Islet precursor cell (in vitro differentiated cells): ENCODE measurements at regions not wholly inside any gene's neighbourhood (a gene's known extent, or its start where the extent isn't known, plus 50 kb on each side); places are given as distances from the start of the nearest gene placed in this dataset.
A peak's percentile ranks its signal among the peaks of the same experiment; 100 is the strongest.
"Not testable (repeated sequence)": the region's sequence is repeated elsewhere in the genome, so short reads cannot be mapped to it uniquely, and the experiment has no call there.

Experiments
- DNase-seq: peaks from one replicate; pipeline ENCODE4 v3.0.0-alpha.2; 2018

DNA sequence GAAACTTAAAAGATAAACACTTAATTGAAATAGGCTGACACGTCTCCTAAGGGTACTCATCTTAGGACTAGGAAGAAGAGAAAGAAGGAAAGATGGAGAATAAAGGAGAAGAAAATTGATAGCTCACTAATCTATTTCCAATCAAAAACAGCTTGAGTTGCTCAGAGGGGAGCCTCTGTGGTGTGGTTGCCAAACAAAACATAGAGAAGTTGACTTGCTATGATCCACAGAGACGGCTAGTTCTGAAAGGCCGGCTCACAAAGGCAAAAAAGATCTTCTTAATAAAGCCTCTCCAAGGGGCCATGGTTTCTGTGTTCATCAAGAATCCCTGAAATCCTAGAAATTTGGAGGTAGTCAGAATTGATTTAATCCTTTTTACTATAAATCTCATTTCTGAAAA is 644.1 kb downstream of the LMO4 start:
- no peak for DNase-seq

- DNase-seq, result no peak
Measured at GRCh38 chr1:87973896-87974295, 645.2 kb downstream of the LMO4 start.

DNA sequence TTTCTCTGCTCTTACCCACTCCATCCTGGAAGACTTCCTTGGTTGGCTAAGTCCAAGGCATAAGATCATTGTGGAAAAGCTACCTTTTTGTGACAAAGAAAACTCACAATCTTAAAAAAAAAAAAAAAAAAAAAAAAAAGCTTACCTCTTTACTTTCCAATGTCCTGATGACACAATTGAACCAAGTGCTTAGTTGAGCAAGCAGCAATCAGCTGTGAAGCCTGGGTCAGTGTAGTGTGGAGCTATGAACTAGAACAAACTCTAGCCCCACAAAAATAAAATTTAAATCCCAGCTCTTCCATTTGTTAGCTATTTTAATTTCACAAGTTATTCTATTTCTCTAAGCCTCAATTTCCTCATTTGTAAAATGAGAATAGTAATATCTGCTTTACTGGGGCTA is 647.6 kb downstream of the LMO4 start:
- no peak for DNase-seq

GRCh38 chr1:87977145-87977544 is 648.5 kb downstream of the LMO4 start:
- DNase-seq, result peak; percentile 88

- no peak for DNase-seq
Measured at GRCh38 chr1:87979079-87979478, 650.4 kb downstream of the LMO4 start.

GRCh38 chr1:87980494-87980893 is 651.8 kb downstream of the LMO4 start:
- peak; percentile 69 for DNase-seq

DNA sequence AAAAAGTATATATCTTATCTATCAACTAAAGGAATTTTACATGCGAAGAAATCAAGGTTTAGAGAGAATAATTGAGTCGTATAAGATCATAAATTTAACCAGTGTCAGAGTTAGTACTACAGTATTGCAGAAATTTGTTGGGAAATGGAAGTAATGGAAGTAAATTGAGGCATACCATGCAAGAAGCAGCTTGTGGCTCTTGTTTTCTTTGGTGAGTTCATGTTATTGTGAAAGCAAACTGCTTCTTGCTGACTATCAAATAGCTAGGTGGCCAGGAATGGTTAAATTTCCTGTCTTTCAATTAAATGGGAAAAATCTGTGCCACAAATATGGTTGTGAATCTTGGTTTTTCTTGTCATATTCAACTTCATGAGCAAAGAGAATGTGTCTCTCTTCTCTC is 652.7 kb downstream of the LMO4 start:
- DNase-seq, result no peak

GRCh38 chr1:87981810-87982209 is 653.1 kb downstream of the LMO4 start:
- no peak for DNase-seq

DNA sequence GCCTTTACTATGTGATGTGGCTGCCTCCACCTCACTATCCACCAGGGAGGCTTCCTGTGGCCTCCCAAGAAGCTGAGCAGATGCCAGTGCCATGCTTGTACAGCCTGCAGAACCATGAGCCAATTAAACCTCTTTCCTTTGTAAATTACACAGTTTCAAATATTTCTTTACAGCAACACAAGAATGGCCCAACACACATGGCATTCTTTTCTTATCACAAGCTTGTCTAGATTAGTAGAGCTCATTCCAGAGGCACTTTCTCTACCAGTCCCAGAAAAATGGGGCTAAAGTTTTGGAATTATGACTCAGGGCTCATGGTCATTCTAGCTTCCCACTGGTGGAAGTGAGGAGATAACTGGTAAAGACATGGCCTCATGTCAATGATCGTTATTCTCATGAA is 655.2 kb downstream of the LMO4 start:
- DNase-seq, result no peak

DNA sequence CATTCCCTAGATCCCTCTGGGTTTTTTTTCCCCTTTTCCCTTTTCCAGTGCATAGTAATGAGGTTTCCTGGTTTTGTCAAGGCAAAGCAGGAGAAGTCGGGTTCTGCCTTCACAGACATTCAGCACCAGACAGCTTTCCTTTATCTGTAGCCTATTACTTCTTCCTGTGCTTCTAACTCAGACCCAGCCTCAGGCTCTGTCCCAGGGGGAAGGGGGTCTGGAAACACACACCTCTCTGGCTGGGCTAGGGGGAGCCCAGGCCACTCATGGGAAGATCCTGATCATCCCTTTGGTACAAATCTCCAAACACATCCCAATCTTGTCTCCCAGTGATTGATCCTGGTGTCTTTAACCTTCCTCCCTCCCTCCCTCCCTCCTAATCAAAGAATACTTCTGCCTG is 656.4 kb downstream of the LMO4 start:
- peak; percentile 73 for DNase-seq

GRCh38 chr1:87986130-87986866 is 657.6 kb downstream of the LMO4 start:
- DNase-seq, result no peak

GRCh38 chr1:87989346-87989745 is 660.7 kb downstream of the LMO4 start:
- DNase-seq, result no peak

- DNase-seq, result not testable (repeated sequence)
Measured at GRCh38 chr1:87992536-87992935, 663.9 kb downstream of the LMO4 start.

- DNase-seq, result no peak
Measured at GRCh38 chr1:87993051-87993450, 664.4 kb downstream of the LMO4 start.

DNA sequence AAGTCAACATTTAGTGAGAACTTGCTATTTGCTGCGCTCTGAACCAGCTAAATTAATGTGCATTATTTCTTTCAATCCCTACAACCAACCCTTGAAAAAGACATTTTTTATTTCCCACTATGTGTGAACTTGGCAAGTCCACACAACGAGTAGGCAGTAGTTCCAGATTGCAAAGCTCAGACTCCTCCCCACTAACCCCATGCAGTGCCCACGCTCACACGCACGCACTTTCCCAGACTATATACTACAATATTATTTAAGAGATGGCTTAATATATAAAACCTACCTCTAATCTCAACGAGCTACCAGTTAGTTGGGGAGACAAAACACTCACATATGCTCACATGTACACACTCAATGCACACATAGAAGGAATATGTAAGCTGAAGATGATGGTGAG is 671.2 kb downstream of the LMO4 start:
- DNase-seq, result no peak

DNA sequence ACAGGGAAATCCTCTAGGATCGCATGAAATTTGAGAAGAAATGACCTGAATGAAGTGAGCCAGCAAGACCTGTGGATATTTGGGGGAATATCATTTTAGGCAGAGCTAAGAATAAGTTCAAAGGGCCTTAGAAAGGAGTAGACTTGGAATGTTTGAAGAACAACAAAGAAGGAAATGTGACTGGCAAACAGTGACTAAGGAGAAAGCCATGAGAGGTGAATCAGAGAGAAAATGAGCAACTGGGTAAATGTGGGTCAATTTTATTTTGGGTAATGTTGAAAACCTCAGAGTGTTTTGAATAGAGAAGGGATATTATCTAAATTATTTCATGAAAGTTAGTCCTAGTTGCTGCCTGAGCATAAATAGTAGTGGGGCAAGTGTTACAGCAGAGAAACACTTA is 672.8 kb downstream of the LMO4 start:
- no peak for DNase-seq

DNA sequence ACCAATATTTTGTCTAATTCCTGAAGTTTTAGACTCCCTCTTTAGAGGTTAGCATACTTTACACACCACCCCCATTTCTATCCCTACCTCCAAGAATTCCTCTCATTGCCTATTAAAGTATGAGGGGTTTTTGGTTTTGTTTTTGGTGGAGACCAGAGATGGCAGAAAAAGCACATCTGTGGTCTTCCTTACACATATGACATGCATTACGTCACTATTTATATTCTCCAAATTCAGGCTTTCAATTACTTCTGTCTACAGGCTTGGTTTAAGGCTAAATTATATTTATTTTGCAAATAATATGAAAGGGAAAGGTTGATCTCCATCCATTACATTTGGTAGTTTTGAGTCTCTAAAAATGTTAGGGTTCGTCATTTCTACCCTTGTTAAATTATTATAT is 674.6 kb downstream of the LMO4 start:
- no peak for DNase-seq

DNA sequence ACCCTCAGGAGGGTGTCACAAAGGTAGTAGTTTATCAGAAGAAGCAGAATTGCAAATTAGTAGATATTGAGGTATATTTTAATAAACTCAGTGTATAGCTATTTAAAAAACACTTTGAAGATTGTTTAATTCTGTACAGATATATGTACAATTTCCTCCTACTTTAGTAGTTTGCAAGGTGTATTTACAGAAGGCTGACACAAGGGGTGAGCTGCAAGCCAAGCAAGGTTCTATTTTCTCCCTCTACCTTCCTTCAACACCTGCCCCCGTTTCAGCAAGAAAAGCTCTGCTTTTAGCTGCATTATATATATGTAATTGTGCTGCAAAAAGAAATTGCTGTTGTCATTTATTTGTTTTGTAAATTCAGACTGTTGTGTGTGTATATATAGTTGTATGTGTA is 674.2 kb upstream of the PKN2 start:
- DNase-seq, result no peak

GRCh38 chr1:88013485-88013884 is 670.6 kb upstream of the PKN2 start:
- DNase-seq, result no peak

DNA sequence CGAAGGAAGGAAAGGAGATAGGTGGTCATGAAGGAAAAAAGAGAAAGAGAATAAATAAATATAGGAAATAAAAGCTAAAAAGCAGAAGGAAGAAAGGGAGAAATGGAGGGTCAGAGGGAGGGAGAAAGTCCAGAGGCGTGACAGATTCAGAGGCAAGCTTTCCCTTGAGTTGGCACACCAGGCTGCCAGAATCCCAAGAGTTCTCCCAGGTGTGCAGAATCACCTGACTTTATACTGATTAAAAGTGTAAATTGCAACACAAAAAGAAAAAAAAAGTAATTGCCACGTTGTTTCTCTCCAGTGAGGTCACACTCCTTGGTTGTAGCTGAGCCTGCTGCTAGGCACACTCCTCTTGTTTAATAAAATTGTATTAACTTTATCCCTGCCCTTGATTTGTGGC is 669.9 kb upstream of the PKN2 start:
- no peak for DNase-seq

DNA sequence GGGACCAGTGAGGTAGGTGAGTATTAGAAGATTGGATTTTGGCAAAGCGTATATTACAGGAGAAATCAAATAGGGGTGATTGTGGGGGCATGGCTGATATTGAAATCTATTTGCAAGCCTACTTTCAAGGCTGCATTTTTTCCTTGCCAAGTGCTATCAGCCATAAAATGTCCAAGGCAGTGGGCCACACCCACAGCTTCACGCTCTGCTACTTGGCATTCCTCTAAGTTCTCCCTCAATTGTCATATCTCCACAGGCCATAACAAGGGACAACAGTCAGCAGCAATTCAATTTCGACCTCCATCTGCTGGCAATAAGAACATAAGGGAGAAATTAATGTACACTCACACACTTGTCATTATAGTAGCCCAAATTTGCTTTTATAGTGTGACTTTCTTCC is 667.1 kb upstream of the PKN2 start:
- DNase-seq, result no peak

GRCh38 chr1:88021529-88021928 is 662.5 kb upstream of the PKN2 start:
- DNase-seq, result no peak

DNA sequence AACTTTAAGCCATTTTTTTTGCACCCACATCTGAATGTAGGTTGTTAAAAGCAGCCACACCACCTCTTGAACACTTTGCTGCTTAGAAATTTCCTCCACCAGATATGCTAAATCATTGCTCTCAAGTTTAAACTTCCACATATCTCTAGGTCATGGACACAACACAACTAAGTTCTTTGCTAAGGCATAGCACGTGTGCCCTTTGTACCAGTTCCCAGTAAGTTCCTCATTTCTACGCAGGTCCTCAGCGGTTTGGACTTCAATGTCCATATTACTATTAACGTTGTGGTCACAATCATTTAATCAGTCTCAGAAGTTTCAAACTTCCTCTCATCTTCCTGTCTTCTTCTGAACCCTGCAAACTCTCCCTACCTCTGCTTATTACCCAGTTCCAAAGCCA is 661.6 kb upstream of the PKN2 start:
- DNase-seq, result no peak

GRCh38 chr1:88029142-88029541 is 654.9 kb upstream of the PKN2 start:
- DNase-seq, result no peak

GRCh38 chr1:88029899-88030298 is 654.2 kb upstream of the PKN2 start:
- DNase-seq, result no peak

DNA sequence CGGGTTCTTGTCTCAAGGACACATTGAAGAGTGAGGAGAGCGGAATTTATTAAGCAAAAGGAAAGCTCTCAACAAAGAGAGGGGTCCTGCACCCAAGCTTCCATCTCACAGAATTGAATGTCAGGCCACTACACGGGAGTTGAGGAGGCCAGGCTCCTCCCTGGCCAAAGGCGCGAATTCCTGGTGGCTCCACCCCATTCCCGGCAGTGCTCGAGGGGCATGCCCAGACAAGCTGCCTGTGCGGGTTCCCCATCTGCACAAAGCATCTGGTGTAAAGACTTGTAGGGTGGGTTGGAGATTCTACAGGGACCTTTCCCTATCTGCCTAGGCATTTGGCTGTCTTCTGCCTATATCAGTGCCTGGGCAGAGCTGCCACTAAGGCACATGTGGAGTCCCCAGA is 648.5 kb upstream of the PKN2 start:
- DNase-seq, result no peak
